ENCODE measurements at regions not wholly inside any gene's neighbourhood (a gene's known extent, or its start where the extent isn't known, plus 50 kb on each side); places are given as distances from the start of the nearest gene placed in this dataset.

GRCh38 chr11:112795142-112795815 is 165.9 kb upstream of the NCAM1 start:
- peak; percentile 91 for TF ChIP-seq CTCF (IDR thresholded peaks at IDR 0.05)
- TF ChIP-seq POLR2AphosphoS5 (IDR thresholded peaks at IDR 0.05; ENCODE audit: low read depth, low read length), result no peak
- no peak for TF ChIP-seq SIN3A (IDR thresholded peaks at IDR 0.05; ENCODE audit: borderline replicate concordance, insufficient read depth, low read depth, low read length)
- no peak for TF ChIP-seq REST (IDR thresholded peaks at IDR 0.05; ENCODE audit: insufficient read depth in 1 of 2, low read depth in 2 of 2, low read length in 1 of 2)
